ENCODE measurements at regions not wholly inside any gene's neighbourhood (a gene's known extent, or its start where the extent isn't known, plus 50 kb on each side); places are given as distances from the start of the nearest gene placed in this dataset.

DNA sequence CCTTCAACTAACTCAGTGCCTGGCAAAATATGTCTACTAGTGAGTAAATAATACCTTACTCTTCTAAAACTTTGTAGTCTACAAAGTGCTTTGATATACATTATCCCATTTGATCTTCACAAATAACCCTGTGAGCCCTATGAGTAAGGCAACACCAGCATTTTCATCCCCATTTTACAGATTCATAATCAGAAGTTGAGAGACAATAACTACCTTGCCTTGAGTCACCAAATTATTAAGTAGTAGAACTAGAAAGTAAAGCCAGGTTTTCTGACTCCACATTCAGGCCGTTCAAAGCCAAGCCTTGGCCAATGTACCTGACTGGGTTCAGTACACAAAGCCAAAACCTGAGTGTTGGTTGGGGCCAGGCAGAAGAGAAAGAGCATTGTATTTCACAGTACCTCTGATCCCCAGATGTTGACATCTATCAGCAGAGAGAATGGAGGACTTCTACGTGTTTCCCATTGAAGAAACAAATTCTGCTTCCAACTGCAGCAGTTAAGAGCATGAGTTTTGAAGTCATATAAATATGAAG lies 111.3 kb upstream of the LGSN start:
- H3K36me3 ChIP-seq (ENCODE audit: insufficient read depth, low read length) = no peaks in the 10 kb centered on the region
- Mint-ChIP-seq H3K4me1 (no peaks in the 10 kb centered on the region), H3K36me3 (no peaks in the 10 kb centered on the region), H3K9me3 (peaks cover 0 to 2% (median 0%) of the 10 kb centered on the region in 5 donors), H3K4me3 (no peak overlapping the region), H3K27ac (no peak overlapping the region), H3K27me3 (peaks cover 0 to 6% of the 10 kb centered on the region in 2 donors)
- H3K27ac ChIP-seq (ENCODE audit: low read depth, low read length) = no peak overlapping the region
- no peak for DNase-seq
- H3K4me1 ChIP-seq (ENCODE audit: insufficient read depth, low read length) = no peaks in the 10 kb centered on the region
- no peaks in the 10 kb centered on the region for H3K9me3 ChIP-seq (ENCODE audit: low read length)
- H3K27me3 ChIP-seq (ENCODE audit: insufficient read depth, low read length, poor library complexity, severe bottlenecking) = no peaks in the 10 kb centered on the region
- ChIA-PET CTCF (no interaction called here), POLR2A (no interaction called here)
- no peak overlapping the region for H3K4me3 ChIP-seq (ENCODE audit: low read length)

GRCh38 chr6:63434943-63435342 lies 115.2 kb upstream of the LGSN start:
- no peak for DNase-seq
- Mint-ChIP-seq H3K4me3 (no peak overlapping the region), H3K36me3 (peaks cover 0 to 3% (median 0%) of the 10 kb centered on the region in 3 donors), H3K4me1 (no peaks in the 10 kb centered on the region), H3K27ac (no peak overlapping the region), H3K9me3 (peaks cover 0 to 7% (median 3%) of the 10 kb centered on the region in 5 donors), H3K27me3 (peaks cover 0 to 4% of the 10 kb centered on the region in 2 donors)
- Histone ChIP-seq H3K36me3 (ENCODE audit: insufficient read depth, low read length) (no peaks in the 10 kb centered on the region), H3K27me3 (ENCODE audit: insufficient read depth, low read length, poor library complexity, severe bottlenecking) (no peaks in the 10 kb centered on the region), H3K27ac (ENCODE audit: low read depth, low read length) (no peak overlapping the region), H3K9me3 (ENCODE audit: low read length) (no peaks in the 10 kb centered on the region), H3K4me1 (ENCODE audit: insufficient read depth, low read length) (no peaks in the 10 kb centered on the region), H3K4me3 (ENCODE audit: low read length) (no peak overlapping the region)
- ChIA-PET POLR2A (no interaction called here), CTCF (no interaction called here)

DNA sequence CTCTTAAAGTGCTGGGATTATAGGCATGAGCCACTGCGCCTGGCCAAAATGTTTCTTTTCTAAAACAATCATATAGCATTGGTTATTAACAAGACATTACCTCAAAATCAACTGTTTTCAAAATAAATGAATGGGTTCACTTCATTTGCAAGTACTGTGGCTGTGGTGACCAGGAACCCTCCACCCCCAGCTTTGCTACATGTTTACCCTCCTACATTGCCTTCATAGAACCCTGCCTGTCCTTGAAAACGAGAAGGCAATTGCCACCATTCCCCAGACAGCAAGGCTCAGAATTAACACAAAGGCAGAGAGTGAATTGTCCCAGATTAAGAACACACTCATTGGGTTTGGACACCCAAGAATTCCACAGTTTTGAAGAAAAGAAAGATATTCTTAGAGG lies 116.6 kb upstream of the LGSN start:
- H3K36me3 ChIP-seq (ENCODE audit: insufficient read depth, low read length) = no peaks in the 10 kb centered on the region
- peaks cover 0 to 7% (median 3%) of the 10 kb centered on the region in 5 donors for H3K9me3 Mint-ChIP-seq
- H3K4me1 Mint-ChIP-seq = no peaks in the 10 kb centered on the region
- no peak overlapping the region for H3K27ac Mint-ChIP-seq
- H3K27me3 ChIP-seq (ENCODE audit: insufficient read depth, low read length, poor library complexity, severe bottlenecking) = no peaks in the 10 kb centered on the region
- H3K4me3 ChIP-seq (ENCODE audit: low read length) = no peak overlapping the region
- POLR2A ChIA-PET = no interaction called here
- H3K27me3 Mint-ChIP-seq = peaks cover 0 to 4% of the 10 kb centered on the region in 2 donors
- no peak overlapping the region for H3K27ac ChIP-seq (ENCODE audit: low read depth, low read length)
- peaks cover 0 to 3% (median 0%) of the 10 kb centered on the region in 3 donors for H3K36me3 Mint-ChIP-seq
- H3K9me3 ChIP-seq (ENCODE audit: low read length) = no peaks in the 10 kb centered on the region
- CTCF ChIA-PET = no interaction called here
- no peak for DNase-seq
- no peak overlapping the region for H3K4me3 Mint-ChIP-seq
- H3K4me1 ChIP-seq (ENCODE audit: insufficient read depth, low read length) = no peaks in the 10 kb centered on the region

GRCh38 chr6:63437058-63437457 lies 117.3 kb upstream of the LGSN start:
- Histone ChIP-seq H3K4me1 (ENCODE audit: insufficient read depth, low read length) (no peaks in the 10 kb centered on the region), H3K27me3 (ENCODE audit: insufficient read depth, low read length, poor library complexity, severe bottlenecking) (no peaks in the 10 kb centered on the region), H3K9me3 (ENCODE audit: low read length) (no peaks in the 10 kb centered on the region), H3K36me3 (ENCODE audit: insufficient read depth, low read length) (no peaks in the 10 kb centered on the region), H3K4me3 (ENCODE audit: low read length) (no peak overlapping the region), H3K27ac (ENCODE audit: low read depth, low read length) (no peak overlapping the region)
- Mint-ChIP-seq H3K4me1 (no peaks in the 10 kb centered on the region), H3K36me3 (peaks cover 0 to 3% (median 0%) of the 10 kb centered on the region in 3 donors), H3K9me3 (peaks cover 0 to 7% (median 3%) of the 10 kb centered on the region in 5 donors), H3K4me3 (no peak overlapping the region), H3K27me3 (peaks cover 0 to 4% of the 10 kb centered on the region in 2 donors), H3K27ac (no peak overlapping the region)
- POLR2A ChIA-PET = no interaction called here
- CTCF ChIA-PET = no interaction called here
- no peak for DNase-seq

DNA sequence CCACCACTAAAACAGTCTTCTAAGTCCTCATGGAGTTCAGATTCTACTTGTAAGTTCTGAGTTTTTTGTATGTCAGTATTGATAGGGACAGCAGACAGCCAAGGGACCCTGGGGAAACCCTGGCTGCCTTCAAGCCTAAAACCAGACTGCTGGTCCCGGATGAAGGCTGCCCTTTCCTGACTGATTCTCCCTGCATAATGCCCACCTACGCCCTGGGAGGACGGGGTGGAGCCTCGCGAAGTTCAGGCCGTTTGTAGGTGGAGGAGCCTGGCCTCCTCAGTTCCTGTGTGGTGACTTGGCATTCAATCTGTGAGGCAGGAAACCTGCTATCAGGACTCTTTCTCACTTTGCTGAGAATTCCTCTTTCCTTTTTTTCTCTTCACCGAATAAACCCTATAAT lies 120.3 kb upstream of the LGSN start:
- Mint-ChIP-seq H3K27ac (peak overlapping the region in 1 of 8 donors; percentile 0), H3K4me3 (no peak overlapping the region), H3K36me3 (peaks cover 0 to 3% (median 0%) of the 10 kb centered on the region in 3 donors), H3K9me3 (peaks cover 0 to 7% (median 3%) of the 10 kb centered on the region in 5 donors), H3K27me3 (peaks cover 2 to 4% of the 10 kb centered on the region in 2 donors), H3K4me1 (no peaks in the 10 kb centered on the region)
- ChIA-PET POLR2A (no interaction called here), CTCF (no interaction called here)
- Histone ChIP-seq H3K36me3 (ENCODE audit: insufficient read depth, low read length) (no peaks in the 10 kb centered on the region), H3K27me3 (ENCODE audit: insufficient read depth, low read length, poor library complexity, severe bottlenecking) (no peaks in the 10 kb centered on the region), H3K4me3 (ENCODE audit: low read length) (no peak overlapping the region), H3K4me1 (ENCODE audit: insufficient read depth, low read length) (no peaks in the 10 kb centered on the region), H3K27ac (ENCODE audit: low read depth, low read length) (no peak overlapping the region), H3K9me3 (ENCODE audit: low read length) (no peaks in the 10 kb centered on the region)
- peak in 1 of 5 donors; percentile 1 for DNase-seq

- no peaks in the 10 kb centered on the region for H3K9me3 ChIP-seq (ENCODE audit: low read length)
- H3K36me3 Mint-ChIP-seq = peaks cover 0 to 3% (median 0%) of the 10 kb centered on the region in 3 donors
- no peak overlapping the region for H3K27ac Mint-ChIP-seq
- H3K27me3 ChIP-seq (ENCODE audit: insufficient read depth, low read length, poor library complexity, severe bottlenecking) = no peaks in the 10 kb centered on the region
- peaks cover 2 to 4% of the 10 kb centered on the region in 2 donors for H3K27me3 Mint-ChIP-seq
- no peak overlapping the region for H3K4me3 Mint-ChIP-seq
- no peaks in the 10 kb centered on the region for H3K4me1 Mint-ChIP-seq
- no peak overlapping the region for H3K4me3 ChIP-seq (ENCODE audit: low read length)
- ChIA-PET CTCF (no interaction called here), POLR2A (no interaction called here)
- no peak overlapping the region for H3K27ac ChIP-seq (ENCODE audit: low read depth, low read length)
- peaks cover 0 to 7% (median 3%) of the 10 kb centered on the region in 5 donors for H3K9me3 Mint-ChIP-seq
- H3K36me3 ChIP-seq (ENCODE audit: insufficient read depth, low read length) = no peaks in the 10 kb centered on the region
- H3K4me1 ChIP-seq (ENCODE audit: insufficient read depth, low read length) = no peaks in the 10 kb centered on the region
- DNase-seq = no peak
Observed at GRCh38 chr6:63440594-63440993, 120.8 kb upstream of the LGSN start.

DNA sequence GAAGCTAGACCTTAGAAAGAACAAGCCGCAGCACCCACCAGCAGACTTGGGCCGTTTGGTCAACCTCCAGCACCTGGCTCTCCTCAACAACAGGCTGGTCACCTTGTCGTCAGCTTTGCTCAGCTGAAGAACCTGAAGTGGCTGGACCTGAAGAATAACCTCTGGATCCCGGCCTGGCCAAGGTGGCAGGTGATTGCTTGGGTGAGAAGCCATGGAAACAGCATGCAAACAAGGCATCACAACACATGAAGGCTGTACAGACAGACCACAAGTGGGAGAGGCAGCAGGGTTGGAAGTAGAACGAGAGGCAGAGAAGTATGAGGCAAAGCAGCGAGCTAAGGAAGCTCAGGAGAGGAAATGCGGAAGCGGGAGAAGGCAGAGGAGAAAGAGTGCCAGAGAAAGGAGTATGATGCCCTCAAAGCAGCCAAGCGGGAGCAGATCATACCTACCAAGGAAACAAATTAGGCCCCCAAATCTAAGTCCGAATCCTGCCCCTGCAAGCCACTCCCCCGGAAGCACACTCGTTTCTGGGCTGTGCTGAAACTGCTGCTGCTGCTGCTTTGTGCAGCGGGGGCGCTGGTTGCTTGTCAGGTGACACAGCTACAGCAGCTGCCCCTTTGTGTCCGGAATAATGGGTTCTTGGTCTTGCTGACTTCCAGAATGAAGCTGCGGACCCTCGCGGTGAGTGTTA lies 121.6 kb upstream of the LGSN start:
- POLR2A ChIA-PET = no interaction called here
- H3K4me3 ChIP-seq (ENCODE audit: low read length) = no peak overlapping the region
- H3K9me3 ChIP-seq (ENCODE audit: low read length) = no peaks in the 10 kb centered on the region
- H3K27ac ChIP-seq (ENCODE audit: low read depth, low read length) = no peak overlapping the region
- peak in 1 of 5 donors; percentile 20 for DNase-seq
- H3K27me3 Mint-ChIP-seq = peaks cover 2 to 4% of the 10 kb centered on the region in 2 donors
- H3K9me3 Mint-ChIP-seq = peaks cover 0 to 7% (median 2%) of the 10 kb centered on the region in 5 donors
- H3K4me3 Mint-ChIP-seq = peak overlapping the region in 5 of 7 donors; percentile 26 to 86 (median 60)
- peaks cover 0 to 3% (median 0%) of the 10 kb centered on the region in 3 donors for H3K36me3 Mint-ChIP-seq
- H3K4me1 ChIP-seq (ENCODE audit: insufficient read depth, low read length) = no peaks in the 10 kb centered on the region
- peak overlapping the region in 1 of 8 donors; percentile 36 for H3K27ac Mint-ChIP-seq
- no peaks in the 10 kb centered on the region for H3K4me1 Mint-ChIP-seq
- CTCF ChIA-PET = no interaction called here
- H3K36me3 ChIP-seq (ENCODE audit: insufficient read depth, low read length) = no peaks in the 10 kb centered on the region
- H3K27me3 ChIP-seq (ENCODE audit: insufficient read depth, low read length, poor library complexity, severe bottlenecking) = no peaks in the 10 kb centered on the region

- POLR2A ChIA-PET = no interaction called here
- Mint-ChIP-seq H3K9me3 (peaks cover 0 to 6% (median 2%) of the 10 kb centered on the region in 5 donors), H3K27ac (no peak overlapping the region), H3K4me1 (no peaks in the 10 kb centered on the region), H3K27me3 (peaks cover 0 to 4% of the 10 kb centered on the region in 2 donors), H3K4me3 (no peak overlapping the region), H3K36me3 (peaks cover 0 to 3% (median 0%) of the 10 kb centered on the region in 3 donors)
- no peak overlapping the region for H3K27ac ChIP-seq (ENCODE audit: low read depth, low read length)
- no peak for DNase-seq
- H3K4me3 ChIP-seq (ENCODE audit: low read length) = no peak overlapping the region
- H3K27me3 ChIP-seq (ENCODE audit: insufficient read depth, low read length, poor library complexity, severe bottlenecking) = no peaks in the 10 kb centered on the region
- H3K36me3 ChIP-seq (ENCODE audit: insufficient read depth, low read length) = no peaks in the 10 kb centered on the region
- no peaks in the 10 kb centered on the region for H3K9me3 ChIP-seq (ENCODE audit: low read length)
- CTCF ChIA-PET = no interaction called here
- H3K4me1 ChIP-seq (ENCODE audit: insufficient read depth, low read length) = no peaks in the 10 kb centered on the region
Observed at GRCh38 chr6:63442870-63443269, 123.1 kb upstream of the LGSN start.

All from CD8-positive, alpha-beta memory T cell (primary cell).